ENCODE measurements at regions not wholly inside any gene's neighbourhood (a gene's known extent, or its start where the extent isn't known, plus 50 kb on each side); places are given as distances from the start of the nearest gene placed in this dataset.

DNA sequence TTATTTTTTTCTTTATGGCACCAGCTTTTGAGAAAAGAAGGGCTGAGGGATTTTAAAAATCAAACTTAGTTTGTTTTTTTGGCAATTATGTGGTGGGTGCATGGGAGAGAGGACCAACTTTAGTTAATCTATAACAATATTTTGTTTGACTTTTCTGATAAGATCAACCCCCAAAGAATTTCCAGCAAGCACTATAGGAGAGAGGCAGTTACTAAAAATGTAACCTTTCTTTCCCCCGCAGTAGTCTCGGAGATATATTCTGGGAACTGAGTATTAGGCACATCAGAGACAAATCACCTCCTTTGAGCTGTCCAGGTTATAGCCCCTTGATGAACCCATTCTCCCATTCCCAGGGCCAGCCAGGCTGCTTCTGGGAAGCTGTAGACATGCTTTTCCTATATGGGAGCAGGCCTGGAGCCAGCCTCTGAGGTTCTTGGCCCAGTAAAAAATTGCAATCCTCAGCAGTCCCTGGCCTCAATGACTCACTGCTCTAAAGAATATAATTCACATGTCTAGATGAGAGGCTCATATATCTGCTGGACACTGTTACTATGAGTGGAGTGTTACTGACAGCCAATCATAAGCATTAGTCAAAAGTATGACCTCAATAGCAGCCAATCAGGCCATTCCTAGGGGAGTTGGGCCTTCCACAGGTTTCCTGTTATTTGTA lies 138.3 kb upstream of the AGBL1 start:
- DNase-seq (ENCODE audit: low spot score): no peak

DNA sequence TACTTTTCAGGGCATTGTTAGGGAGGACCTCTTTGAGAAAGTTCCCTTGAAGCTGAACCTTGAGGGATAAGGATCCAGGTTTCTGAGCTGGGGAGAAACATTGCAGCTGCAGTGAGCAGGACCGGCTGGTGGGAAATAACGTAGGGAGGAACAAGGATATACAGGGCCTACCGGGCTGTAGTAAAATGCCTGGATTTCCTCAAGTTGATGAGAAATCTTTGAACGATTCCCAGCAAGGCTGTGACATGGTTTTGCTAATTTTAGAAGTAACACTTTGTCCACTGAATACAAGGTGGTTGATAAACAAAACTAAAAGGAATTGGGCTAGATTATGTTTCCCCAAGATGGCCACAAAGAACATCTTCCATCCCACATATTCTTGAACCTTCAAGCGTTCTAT lies 137.0 kb upstream of the AGBL1 start:
- no peak for DNase-seq (ENCODE audit: low spot score)

DNA sequence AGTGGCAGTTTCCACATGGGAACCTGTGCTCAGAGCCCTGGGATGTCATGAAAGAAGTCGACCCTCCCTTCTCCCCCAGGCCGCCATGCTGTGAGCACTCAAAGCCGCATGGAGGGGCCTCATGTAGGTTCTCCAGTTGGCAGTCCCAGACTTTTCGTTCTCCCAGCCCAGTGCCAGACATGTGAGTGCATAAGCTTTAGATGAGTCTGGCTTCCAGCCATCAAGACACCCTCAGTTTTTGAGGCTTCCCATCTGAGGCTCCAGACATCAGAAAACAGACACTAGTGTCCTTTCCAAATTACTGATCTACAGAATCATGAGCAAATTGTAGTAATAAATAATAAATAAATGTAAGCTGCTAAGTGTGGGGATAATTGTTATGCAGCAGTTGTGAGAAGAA lies 136.5 kb upstream of the AGBL1 start:
- no peak for DNase-seq (ENCODE audit: low spot score)

DNA sequence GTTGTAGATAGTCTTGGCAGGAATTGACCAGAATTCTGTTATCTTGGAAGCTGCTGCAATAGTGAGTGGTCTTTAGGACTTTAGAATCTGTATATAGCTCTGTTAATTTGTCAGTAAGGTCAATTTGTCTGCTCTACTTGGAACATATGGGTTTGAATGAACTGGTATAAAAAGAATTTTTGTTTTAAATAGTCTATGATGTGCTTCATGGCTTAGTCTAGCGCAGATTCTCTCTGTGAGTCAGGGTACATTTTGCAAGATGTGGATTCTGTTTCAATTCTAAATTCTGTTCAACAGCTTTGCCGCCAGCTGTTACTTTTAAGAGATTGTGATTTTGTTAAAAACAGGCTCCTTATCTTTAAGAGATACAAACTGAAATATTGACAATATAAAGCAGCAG lies 135.9 kb upstream of the AGBL1 start:
- no peak for DNase-seq (ENCODE audit: low spot score)

DNA sequence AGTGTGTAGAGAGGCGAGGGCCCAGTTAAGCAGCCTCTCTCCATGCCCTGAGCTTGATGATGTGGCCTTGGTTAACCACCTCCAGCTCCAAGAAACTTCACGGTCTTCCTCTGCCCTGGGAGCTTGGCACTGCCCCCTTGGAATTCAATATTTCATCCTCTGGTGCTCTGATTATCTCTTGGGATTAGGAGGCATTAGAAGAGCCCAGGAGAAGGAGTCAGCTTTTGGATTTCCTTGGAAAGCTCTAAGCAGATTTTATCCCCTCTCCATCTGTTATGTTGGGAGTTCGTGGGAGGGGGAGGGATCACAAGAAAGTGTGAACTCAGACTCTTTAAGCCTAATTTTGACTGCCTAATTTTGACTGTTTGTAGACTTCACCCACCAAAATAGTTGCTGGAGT lies 132.7 kb upstream of the AGBL1 start:
- no peak for DNase-seq (ENCODE audit: low spot score)

DNA sequence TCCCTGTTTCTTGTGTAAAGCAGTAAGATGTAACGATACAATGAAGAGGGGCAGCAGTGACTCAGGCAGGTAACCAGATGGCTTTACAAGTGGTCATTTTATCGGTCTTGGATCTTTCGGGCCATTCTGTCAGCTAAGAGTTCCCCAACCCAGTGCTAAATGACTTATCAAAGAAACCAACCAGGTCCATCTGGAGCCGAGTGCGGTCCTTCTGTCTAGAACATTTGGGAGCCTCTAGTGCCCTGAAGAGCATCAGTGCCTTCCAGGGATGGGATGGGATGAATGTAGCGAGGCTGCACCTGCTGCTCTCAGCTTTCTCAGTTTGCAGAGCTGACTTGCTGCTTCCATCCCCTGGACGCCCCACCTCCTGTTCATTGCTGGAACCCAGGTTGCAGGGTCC lies 131.7 kb upstream of the AGBL1 start:
- no peak for DNase-seq (ENCODE audit: low spot score)

DNA sequence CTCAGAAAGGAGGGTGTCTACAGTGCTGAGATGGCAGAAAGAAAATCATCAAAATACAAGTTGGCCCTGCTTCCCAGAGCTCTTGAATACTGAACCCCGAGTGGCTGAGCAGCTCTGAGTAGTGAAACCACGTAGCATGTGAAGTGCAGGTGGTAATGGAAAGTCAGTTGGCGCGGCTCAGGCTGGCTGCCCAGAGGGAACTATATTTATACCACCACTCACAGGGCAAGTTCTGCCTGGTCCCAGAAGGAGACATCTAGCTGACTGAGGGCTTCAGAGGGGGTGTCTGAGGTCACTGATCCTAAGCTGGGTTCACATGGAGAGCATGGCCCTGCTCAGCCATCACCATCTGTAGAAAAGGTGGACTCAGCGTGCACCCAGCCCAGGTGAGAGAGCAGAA lies 129.6 kb upstream of the AGBL1 start:
- no peak for DNase-seq (ENCODE audit: low spot score)

DNA sequence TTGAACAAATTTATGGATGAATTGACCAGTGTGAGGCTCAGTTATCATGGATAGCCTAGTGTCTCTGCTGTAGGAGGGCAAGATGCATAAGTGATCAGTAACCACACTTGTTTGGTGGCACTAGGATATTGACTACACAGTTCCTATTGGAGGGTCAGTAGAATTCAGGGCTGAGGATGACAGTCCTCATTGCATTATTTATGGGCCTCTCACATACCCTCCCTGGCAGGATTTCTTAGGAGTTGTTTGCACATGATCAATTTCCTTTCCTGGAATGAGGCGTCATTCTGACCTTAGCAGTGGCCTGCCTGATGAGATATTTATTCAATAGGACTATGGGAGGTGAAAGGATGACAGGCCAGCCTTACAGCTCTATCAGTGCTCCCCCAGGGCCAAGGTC lies 125.1 kb upstream of the AGBL1 start:
- no peak for DNase-seq (ENCODE audit: low spot score)

DNA sequence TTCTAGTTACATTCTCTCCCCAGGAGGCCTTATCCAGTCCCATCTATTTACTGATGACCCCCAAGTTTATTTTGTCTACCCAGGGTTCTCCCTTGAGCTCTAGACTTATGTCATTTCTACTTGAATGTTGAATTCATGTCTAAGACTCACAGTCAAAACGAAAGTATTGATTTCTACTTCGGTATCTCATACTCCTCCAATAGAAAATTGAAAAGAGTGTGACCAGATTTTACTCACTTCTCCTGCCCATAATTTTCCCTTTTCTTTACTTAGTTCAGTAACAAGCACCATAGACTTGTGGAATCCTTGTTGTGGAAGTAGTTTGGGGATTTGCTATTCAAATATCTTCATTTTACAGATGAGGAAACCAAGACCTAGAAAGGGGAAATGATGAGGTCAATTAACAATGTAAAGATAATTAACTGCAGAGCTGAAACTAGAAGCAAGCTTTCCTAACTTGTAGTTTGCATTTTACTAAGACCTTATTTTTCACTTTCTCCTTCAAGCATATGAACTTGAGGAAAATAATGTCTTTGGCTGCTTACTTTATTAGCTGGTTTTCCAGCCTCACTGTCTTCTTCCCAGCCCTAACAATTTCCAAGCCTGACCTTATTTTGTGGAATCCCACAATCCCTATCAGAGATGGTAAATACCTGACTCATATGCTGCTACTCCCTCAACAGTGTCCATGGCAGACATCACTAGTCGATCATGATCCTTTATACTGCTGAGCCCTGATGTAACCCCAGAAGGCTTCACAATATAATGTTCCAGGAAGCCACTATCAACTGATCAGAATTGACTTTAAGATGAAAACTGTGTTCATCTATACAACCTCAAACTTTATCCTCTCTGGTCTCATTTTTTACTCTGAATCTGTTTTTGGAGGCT lies 123.9 kb upstream of the AGBL1 start:
- DNase-seq (ENCODE audit: low spot score): no peak

DNA sequence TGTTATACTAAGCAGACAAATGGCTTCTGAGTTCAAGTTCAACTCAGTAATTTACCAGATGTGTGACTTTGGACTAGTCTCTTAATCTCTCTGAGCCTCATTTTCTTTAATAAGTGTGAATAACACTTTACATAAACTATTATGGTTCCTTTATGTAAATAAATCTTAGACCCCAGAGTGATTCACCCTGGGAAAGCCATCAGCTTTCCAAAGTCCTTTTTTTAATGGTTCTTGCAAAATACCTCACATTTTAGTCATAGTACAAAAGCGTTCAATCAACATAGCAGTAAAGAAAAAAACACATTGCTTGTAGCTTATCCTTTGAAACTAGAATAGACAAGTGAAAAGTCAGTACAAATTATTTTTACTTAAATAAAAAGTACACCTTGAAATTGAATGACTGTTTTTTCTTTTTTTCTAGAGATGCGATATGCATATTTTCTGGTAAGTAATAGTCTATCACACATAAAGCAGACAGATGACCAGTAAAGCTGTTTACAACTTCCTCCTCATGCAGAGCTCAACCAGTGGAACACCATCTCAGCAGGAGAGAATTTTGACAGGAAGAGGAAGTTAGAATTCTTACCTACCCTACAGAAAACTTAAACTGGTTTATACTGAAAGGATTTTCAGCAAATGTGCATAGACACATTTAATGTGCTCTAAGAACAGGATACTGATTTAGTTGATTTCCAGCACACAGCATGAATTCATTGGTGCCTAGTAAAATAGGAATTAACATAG lies 123.0 kb upstream of the AGBL1 start:
- no peak for DNase-seq (ENCODE audit: low spot score)

DNA sequence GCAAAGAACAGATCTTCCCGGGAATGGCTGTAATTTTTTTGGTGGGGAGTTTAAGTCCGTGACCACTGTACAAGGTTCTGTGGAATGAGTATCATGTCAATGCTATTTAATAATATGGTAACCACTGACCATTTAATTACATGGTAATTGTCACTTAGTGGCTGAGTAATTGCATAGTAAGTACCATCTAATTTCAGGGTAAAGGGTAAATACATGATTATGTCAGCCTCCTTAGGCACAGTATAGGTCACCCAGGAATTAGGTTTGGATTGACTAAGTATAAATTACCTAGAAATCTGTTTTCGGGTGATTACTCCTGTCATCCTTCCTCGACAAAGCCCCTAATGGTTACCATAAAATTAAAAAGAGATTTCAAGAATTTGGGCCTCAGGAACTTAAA lies 120.1 kb upstream of the AGBL1 start:
- no peak for DNase-seq (ENCODE audit: low spot score)

DNA sequence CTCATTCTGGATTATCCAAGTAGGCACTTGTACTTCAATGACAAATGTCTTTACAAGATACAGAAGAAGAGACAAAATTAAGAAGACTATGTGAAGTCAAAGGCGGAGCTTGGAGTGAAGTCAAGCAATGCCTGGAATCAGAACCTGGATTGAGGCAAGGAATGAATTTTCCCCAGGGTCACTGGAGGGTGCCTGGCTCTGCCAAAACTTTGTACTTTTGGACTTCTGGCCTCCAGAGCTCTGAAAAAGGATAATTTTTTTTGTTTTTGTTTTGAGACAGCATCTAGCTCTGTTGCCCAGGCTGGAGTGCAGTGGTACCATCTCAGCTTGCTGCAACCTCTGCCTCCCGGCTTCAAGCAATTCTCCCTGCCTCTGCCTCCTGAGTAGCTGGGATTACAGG lies 119.3 kb upstream of the AGBL1 start:
- no peak for DNase-seq (ENCODE audit: low spot score)

DNA sequence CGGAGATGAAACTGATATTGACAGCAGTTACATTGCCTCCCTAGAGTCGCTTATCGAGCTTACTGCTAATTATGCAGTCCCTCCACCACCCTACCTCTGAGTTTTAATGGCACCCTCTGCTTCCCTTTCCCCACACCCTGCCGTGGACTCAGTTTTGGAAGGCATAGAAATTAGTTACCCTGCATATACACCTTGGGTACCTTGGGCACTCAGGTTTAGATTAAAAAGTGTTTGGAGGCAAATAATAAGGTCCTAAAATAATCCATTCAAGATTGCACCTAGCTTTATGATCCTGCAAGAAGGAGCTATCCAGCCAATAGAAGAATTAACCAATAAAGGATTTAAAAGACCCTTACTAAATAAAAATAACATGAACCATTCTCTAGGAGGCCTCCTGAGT lies 117.8 kb upstream of the AGBL1 start:
- DNase-seq (ENCODE audit: low spot score): no peak

DNA sequence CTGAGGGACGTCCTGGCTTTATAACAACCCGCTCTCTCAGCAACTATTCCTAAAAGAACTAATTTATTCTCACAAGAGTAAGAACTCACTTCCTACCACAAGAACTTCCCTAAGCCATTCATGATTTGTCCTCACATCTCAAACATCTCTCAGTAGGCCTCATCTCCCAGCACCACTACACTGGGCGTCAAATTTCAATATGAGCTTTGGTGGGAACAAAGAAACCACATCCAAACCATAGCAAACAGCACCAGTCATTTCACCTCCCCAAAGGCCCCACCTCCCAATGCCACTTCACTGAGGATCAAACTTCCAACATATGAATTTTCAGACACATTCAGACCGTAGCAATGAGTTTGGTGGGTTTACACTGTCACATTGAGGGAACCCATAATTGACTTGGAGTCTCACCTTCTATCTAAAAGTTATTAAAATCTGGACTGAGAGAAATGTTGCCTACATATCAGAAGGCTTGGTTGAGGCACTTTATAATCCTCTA lies 116.4 kb upstream of the AGBL1 start:
- no peak for DNase-seq (ENCODE audit: low spot score)

DNA sequence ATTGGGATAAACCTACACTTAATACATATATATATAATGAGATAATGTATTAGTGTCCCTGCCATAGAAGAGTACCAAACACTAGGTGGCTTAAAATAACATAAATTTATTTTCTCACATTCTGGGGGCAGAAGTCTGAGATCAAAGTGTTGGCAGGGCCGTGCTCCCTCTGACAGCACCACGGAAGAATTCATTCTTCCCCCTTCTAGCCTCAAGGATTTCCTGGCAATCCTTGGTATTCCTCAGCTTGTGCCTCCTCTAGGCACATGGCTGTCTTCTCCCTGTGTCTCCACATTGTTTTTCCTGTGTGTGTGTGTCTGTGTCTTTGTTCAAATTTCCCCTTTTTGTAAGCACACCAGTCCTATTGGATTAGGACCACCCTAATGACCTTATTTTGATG lies 115.2 kb upstream of the AGBL1 start:
- no peak for DNase-seq (ENCODE audit: low spot score)

DNA sequence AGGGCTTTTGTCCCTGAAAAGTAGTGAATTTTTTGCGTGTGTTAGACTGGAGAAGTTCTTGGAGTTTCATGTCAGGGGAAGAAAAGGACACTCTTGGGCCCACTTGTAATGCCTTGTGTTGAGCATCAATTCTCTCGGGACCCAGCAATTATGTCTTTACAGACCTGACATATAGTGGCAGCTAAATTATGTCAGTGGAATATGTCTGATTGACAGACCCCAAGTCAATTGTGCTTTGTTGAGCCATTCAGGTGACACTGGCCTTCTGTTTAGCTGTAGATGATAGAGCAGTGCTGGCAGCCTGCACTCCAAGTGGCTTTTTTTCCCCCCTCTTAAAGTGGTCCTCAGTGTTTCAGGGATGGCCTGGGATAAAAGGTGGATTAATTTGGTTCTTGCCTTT lies 112.1 kb upstream of the AGBL1 start:
- no peak for DNase-seq (ENCODE audit: low spot score)

DNA sequence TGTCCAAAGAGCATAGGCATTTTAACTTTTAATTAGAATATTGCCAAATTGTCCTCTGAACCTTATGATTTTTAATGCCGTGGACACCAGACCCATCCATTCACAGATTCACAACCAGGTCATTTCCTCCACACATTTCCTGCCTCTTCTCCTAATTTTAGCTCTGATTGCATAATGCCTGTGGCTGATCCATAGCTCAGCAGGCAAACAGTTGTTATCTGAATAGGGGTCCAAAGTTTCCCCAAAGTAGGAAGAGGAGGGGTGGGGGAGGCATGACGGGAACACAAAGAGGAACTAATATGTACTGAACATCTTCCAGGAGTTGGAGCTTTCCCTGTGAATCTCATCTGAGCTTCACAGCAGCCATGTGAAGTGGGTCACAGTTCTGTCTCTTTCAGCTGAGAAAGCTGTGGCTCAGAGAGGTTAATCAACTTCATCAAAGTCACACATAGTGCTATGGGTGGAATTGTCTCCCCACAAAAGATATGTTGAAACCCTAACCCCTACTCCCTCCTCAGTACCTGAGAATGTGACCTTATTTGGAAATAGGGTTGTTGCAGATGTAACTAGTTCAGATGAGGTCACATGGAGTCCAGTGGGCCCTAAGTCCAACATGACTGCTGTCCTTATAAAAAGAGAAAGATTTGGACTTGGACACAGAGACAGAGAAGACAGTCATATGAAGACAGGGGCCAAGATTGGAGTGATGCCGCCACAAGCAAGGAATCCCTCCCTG lies 106.7 kb upstream of the AGBL1 start:
- DNase-seq (ENCODE audit: low spot score): no peak

DNA sequence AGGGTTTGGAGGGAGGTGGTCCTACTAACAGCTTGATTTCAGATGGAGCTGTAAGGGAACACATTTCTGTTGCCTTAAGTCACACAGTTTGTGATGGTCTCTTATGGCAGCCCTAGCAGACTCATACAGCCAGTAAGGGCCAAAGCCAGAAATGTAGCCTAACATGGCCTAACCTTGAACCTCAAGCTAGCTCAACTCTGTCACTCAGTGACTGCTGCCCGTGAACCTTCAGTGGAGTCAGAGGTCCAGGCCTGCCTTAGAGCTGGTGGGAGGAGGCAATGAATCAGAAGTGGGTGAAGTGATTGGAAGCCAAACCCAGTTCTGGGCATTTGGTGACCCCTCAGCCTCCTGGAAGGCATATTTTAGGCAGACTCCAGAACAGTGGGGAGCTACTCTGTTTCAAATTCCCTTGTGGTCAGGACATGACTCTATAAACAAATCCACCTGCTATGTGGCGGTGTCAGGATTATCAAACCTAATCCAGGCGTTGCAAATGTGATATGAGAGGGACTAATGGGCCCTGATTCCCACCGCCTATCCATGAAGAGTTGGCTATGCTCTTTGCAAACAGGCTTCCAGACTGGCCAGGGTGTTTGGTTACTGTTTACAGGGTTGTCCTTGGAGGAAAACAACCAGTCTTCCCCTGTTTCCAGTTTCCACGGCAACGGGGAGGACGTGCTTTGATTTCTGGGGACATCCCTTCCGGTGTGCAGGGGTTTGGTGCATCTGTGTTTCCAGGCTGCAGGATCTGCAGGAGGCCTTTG lies 105.9 kb upstream of the AGBL1 start:
- no peak for DNase-seq (ENCODE audit: low spot score)

DNA sequence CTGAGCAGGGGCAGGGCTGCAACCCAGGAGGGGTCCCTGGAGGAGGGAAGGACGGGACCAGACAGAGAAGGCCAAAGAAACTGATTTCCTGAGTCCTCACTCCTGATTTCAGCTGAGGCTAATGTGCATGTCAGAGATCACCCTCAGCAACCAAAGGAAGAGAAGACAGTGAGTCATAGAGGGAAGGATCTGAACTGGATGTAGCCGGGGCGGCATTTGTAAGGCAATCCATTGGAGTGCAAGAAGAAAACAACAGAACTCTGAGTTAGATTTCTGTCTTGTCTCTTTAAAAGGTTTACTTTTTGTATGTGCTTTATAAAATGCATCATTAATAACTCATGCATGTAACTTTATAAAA lies 105.3 kb upstream of the AGBL1 start:
- DNase-seq (ENCODE audit: low spot score): no peak

DNA sequence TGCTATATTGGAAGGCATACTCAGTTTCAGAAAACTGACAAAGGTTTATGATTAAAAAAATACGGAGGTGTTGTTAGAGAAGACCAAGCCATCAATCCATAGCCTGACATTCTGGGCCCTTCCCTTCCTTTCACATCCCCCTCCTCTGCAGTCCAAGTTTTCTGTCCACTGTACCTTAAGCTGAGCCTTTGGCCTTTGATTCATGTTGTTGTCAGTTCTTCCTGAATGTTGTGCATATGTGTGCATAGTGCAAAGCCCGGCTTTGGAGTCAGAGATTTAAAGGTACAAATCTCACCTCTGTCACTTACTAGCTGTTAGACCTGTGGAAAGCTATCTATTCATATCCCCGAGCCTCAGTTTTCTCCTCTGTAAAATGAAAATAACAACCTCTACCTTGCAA lies 104.9 kb upstream of the AGBL1 start:
- no peak for DNase-seq (ENCODE audit: low spot score)

DNA sequence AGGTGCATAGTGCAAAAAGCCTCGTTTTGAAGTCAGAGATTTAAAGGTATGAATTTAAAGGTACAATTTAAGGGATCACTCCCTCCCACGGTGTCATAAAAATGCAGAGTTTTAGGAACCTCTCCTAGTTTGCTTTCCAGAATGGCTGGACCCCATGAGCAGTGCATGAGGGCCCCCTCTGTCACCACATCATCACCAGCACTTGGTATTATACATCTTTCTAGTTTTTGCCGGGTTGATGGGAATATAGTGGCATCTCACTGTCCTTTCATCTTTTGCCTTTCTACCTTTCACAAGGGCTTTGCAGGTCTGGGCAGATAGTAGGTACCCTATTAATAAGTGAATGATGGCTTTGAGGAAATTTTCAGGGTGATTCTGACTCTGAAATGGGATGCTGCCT lies 103.6 kb upstream of the AGBL1 start:
- DNase-seq (ENCODE audit: low spot score): no peak

DNA sequence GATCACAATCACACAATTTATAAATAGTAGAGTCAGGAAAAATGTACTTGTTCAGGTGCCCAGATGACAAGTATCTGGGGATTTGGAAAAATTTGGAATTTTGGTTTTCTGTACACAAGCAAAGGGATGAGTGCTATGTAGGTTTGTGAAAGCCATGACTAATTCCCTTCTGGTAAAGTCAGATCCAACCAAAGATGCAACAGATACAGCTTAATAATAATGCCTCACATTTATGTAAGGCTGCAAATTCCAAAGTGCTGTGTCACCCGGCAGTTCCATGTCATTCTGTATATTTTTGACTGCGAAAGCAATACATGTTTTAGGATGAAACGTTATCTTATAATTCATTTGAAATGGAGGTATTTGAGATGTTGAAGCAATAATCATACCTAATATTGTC lies 102.7 kb upstream of the AGBL1 start:
- no peak for DNase-seq (ENCODE audit: low spot score)

All from CD4-positive, alpha-beta T cell treated with Interleukin-15 for 4 hours (primary cell).